HG02870 (cell line): ENCODE measurements at regions not wholly inside any gene's neighbourhood (a gene's known extent, or its start where the extent isn't known, plus 50 kb on each side); places are given as distances from the start of the nearest gene placed in this dataset.
"Not testable (repeated sequence)": the region's sequence is repeated elsewhere in the genome, so short reads cannot be mapped to it uniquely, and the experiment has no call there.

Source experiments
- ATAC-seq: cut with Tn5 transposase; IDR thresholded peaks from one replicate; pipeline ENCODE4 v1.9.1; 2021; ENCODE audit warnings: mild to moderate bottlenecking, moderate library complexity; ENCODE audit not compliant: unreplicated experiment

GRCh38 chr5:116788851-116789403, 214.3 kb upstream of the SEMA6A start:
- ATAC-seq: no peak

DNA sequence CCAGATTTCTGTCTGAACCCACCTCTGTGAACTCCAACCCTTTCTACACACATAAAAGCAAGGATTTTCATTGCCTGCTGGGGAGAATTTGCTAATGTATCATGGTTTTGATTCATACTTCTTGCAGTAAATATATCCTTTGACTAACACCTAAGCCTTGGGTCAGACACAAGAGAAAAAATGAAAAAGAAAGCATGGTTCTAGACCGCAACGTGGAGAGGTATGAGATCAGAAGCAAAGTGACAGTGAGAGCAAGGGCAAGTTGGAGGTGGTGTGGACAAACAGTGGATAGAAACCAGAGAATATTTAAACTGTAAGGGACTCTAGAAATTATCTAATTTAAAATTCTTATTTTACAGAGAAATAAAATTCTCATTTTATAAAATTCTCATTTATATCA, 212.9 kb upstream of the SEMA6A start:
- peak; percentile 54 for ATAC-seq

GRCh38 chr5:116785106-116785505, 210.5 kb upstream of the SEMA6A start:
- ATAC-seq: no peak

- ATAC-seq: no peak
Observed at GRCh38 chr5:116779846-116780245, 205.2 kb upstream of the SEMA6A start.

GRCh38 chr5:116778651-116779280, 204.1 kb upstream of the SEMA6A start:
- ATAC-seq: no peak

- peak; percentile 71 for ATAC-seq
Observed at GRCh38 chr5:116778032-116778431, 203.4 kb upstream of the SEMA6A start.

DNA sequence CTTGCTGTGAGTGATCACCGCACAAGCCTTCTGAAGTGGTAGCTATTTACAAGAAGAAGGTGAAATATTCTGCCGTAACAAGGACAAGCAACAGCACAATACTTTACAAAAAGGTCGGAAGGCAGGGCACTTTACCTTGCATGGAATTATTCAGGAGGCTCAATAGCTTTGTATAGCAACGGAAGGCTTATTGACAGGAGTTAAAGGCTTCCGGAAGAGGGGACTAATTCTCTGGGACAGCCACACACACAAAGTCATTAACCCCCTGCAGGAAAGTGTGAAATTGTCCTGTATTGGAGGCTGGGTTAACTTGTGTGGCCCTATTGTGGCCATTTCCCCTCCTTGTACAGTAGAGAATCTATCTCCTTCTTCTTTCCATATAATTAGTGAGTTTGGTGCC, 199.3 kb upstream of the SEMA6A start:
- no peak for ATAC-seq

DNA sequence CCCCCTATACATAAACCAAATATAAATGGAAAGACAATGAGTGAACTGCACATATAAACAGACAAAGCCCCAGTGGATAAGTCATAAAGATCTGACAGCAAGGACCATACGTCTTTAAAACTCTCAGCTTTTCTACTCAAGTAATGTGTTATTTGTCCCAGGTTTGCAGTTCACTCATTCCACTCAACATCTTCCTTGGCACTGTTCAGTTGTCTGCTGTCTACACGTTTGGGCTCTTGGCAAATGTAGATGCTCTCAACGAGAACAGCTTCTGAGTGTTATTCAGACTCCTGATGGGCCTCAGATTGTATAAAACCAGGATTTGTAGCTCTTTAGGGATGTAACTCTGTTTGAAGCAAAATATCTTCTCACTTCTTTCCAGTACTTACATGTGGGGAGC, 198.2 kb upstream of the SEMA6A start:
- no peak for ATAC-seq

DNA sequence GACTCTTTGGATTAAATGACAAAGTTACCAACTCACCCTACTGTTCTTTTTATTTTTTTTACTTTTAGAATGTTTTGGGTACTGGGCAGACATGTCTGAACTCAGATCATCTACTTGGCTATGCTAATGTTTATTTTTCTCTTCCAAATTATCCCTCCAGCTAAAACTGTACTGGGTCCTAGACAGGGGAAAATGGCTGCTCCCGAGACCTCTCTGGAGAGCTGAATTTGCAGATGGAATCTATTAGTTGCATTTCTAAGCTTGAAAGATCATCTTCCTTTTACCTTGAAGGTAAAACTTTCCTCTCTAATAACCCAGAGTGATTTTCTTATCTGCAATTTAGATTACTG, 197.5 kb upstream of the SEMA6A start:
- no peak for ATAC-seq

DNA sequence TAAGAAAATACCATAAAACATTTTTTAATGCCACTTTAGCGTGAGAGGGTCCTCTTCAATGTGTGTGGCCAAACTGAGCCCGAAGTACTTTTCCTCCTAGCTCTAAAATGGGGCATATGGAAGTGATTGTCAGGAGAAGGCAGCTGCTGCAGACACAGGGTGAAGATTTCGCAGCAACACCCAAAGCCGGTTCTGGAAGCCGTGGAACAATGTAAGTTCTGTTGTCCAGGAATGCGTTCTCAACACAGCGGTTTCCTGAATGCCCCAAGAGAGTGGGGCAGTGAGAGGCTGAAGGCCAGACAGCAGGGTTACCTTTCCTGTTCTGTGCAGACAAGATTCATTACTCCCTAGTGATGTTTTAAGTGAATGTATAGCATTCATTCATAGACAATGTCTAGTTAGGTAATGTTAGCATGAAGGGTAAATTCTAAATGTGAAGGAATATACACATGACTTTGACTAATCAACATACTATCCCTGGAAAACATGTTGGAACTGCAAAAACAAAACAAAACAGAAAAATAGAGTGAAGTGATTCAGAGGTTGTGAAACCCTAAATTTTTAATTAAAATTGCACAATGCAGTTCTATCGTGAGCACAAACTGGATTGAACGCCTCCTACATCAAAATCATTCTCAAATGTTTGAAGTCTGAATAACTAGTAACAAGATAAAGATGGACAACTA, 197.0 kb upstream of the SEMA6A start:
- no peak for ATAC-seq

DNA sequence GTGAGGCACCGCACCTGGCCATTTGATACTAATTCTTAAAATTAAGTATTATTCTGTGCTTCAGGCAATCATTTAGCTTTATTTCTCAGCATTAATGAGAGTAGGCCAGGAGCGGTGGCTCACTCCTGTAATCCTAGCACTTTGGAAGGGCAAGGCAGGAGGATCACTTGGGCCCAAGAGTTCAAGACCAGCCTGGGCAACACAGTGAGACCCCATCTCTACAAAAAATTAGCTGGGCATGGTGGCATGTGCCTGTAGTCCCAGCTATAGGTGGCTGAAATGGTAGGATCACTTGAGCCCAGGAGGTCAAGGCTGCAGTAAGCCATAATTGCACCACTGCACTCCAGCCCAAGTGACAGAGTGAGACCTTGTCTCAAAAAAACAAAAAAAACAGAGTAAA, 195.3 kb upstream of the SEMA6A start:
- not testable (repeated sequence) for ATAC-seq

- no peak for ATAC-seq
Observed at GRCh38 chr5:116769470-116769869, 194.8 kb upstream of the SEMA6A start.

DNA sequence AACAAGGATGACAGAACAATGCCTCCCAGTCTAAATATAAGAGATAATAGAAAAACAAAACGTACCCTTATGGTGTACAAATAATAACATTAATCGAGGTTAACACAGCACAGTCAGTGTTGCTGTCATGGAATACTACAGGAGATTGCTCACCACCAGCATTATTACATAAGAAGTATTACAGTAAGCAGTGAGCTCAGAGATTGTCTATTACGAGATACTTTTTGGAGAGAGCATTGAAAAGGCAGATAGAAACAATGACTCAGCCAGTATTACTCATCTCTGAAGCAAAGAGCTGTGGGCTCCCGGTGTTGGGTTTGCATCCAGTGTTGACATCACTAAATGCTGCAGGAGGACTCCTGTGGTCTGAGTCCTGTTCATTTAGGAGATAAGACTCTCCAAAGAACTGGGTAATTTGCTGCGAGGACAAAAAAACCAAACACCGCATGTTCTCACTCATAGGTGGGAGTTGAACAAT, 191.9 kb upstream of the SEMA6A start:
- ATAC-seq: peak; percentile 54

- no peak for ATAC-seq
Observed at GRCh38 chr5:116765441-116765840, 190.8 kb upstream of the SEMA6A start.

DNA sequence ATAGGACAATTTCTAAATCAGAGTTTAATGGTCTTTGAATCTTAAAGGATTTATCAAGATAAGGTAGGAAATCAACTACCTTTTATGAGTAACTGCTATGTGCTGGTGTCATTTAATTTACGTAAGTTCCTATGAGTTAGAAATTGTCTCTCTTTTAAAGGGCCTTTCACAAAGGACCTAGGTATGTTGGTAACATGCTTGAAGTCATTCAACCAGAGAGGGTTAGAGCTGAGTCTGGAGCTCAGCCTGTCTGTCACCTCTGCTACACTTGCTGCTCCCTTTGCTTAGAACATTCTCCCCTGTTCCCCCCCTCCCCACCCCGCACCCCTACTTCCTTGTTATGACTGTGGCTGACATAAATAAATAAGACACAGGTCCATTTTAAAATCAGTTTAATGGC, 190.3 kb upstream of the SEMA6A start:
- no peak for ATAC-seq

- peak; percentile 77 for ATAC-seq
Observed at GRCh38 chr5:116763987-116764866, 189.6 kb upstream of the SEMA6A start.

- no peak for ATAC-seq
Observed at GRCh38 chr5:116759860-116760640, 185.4 kb upstream of the SEMA6A start.

GRCh38 chr5:116757326-116757725, 182.7 kb upstream of the SEMA6A start:
- no peak for ATAC-seq

GRCh38 chr5:116756531-116756930, 181.9 kb upstream of the SEMA6A start:
- ATAC-seq: no peak

DNA sequence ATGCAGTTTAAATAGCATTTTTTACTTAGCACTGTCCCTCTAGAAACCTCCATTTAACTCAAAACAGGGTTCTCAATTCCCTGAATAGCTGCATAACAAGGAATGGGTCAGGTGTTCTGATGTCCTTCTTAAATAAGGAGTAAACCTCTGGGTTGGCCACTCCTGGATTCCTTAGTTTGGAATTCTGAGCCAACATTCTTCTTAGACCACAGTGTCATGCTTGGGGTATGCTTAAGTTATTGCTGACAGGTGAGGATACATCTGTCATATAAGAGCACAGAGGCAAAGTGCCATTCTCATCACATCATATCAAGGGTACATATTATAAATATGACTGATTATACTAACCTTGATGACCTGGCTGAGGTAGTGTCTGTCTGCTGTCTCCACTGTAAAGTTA, 179.9 kb upstream of the SEMA6A start:
- no peak for ATAC-seq

DNA sequence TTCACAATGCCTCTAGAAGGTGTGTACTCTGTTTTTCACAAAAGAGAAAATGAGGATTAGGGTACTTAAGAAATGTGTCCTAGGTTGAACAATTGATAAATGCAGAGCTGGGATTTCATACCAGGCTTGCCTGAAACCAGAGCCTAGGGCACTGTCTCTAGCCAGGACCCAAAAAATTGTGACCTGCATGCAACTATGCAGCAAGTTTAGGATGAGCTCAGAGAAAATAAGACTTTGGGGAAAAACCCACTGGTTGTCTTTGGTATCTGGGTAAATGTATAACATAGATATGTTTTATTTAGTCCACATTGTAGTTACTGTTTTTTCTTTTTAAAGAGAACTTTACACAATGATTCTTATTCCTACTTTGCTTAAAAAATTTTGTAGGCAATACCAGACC, 177.1 kb upstream of the SEMA6A start:
- no peak for ATAC-seq
